Kidney (tissue), 13 donors: ENCODE measurements at regions not wholly inside any gene's neighbourhood (a gene's known extent, or its start where the extent isn't known, plus 50 kb on each side); places are given as distances from the start of the nearest gene placed in this dataset.

Experiments
- DNase-seq, 5 donors: peaks; one replicate each; pipeline ENCODE4 v3.0.0-alpha.2; 2013 to 2020
- FAIRE-seq: peaks from 2 replicates; lab custom pipeline; 2012; peaks lifted over from hg19 to GRCh38; lab: Jason Lieb, UNC
- H3K27ac ChIP-seq, 2 donors: one replicate each; pipeline ENCODE4 v1.7.0; 2013; ENCODE audit warnings: low read depth in 2 of 2, low read length in 2 of 2, inconsistent platforms in 1 of 2
- H3K27me3 ChIP-seq: one replicate; pipeline ENCODE4 v1.7.1; 2013; ENCODE audit warnings: low read length, inconsistent platforms; ENCODE audit not compliant: control insufficient read depth, insufficient read depth
- H3K36me3 ChIP-seq, 3 donors: one replicate each; pipeline versions ENCODE4 v1.7.0 to v1.7.1; 2013; ENCODE audit warnings: low read length in 3 of 3, control low read depth in 1 of 3, inconsistent platforms in 1 of 3; ENCODE audit not compliant: insufficient read depth in 3 of 3, control insufficient read depth in 2 of 3
- H3K4me1 ChIP-seq, 3 donors: one replicate each; pipeline versions ENCODE4 v1.7.0 to v1.7.1; 2013; ENCODE audit warnings: low read length in 3 of 3, inconsistent platforms in 1 of 3, low read depth in 1 of 3; ENCODE audit not compliant: control insufficient read depth in 2 of 3, insufficient read depth in 2 of 3
- H3K4me3 ChIP-seq, 3 donors: one replicate each; pipeline versions ENCODE4 v1.7.0 to v1.8.1; 2013; ENCODE audit warnings: low read length in 3 of 3, control low read depth in 1 of 3, inconsistent platforms in 1 of 3
- H3K9ac ChIP-seq, 3 donors: one replicate each; pipeline versions ENCODE4 v1.7.0 to v1.7.1; 2013; ENCODE audit warnings: low read length in 3 of 3, control low read depth in 1 of 3, inconsistent platforms in 1 of 3
- H3K9me3 ChIP-seq, 3 donors: one replicate each; pipeline versions ENCODE4 v1.7.0 to v1.7.1; 2013; ENCODE audit warnings: low read length in 3 of 3, control low read depth in 1 of 3, inconsistent platforms in 1 of 3; ENCODE audit not compliant: control insufficient read depth in 2 of 3, insufficient read depth in 1 of 3
- CTCF ChIP-seq: IDR thresholded peaks from 3 replicates; pipeline ENCODE4 v1.5.1; 2012; ENCODE audit warnings: mild to moderate bottlenecking, moderate library complexity, borderline replicate concordance; ENCODE audit not compliant: insufficient read depth; ENCODE audit errors: extremely low read depth
- intact Hi-C: fragments of 100-400 bp; cut with DNase I; formaldehyde crosslinking; loops from one replicate; pipeline ENCODE4 v1.11.1; 2022
- donor health status: control.
- donor health status: control.
- donor health status: control.
- donor health status: control.
- donor health status: control.
- donor health status: DM: yes; HTN: yes; CAD: no.
- donor health status: Normal renal cell carcinoma (clear cell type).

- Histone ChIP-seq H3K9me3 (peaks cover 0 to 3% (median 0%) of the 10 kb centered on the region in 3 donors), H3K4me3 (no peak overlapping the region), H3K36me3 (no peaks in the 10 kb centered on the region), H3K27ac (no peak overlapping the region), H3K9ac (no peak overlapping the region), H3K4me1 (no peaks in the 10 kb centered on the region), H3K27me3 (no peaks in the 10 kb centered on the region)
- intact Hi-C loops: no loop called here
- DNase-seq (no peak), FAIRE-seq (no peak)
- no peak for TF ChIP-seq CTCF
These were observed 436.8 kb upstream of the IRAK1BP1 start for GRCh38 chr6:78430521-78430920.

GRCh38 chr6:78435671-78436070, 431.7 kb upstream of the IRAK1BP1 start:
- no peak for TF ChIP-seq CTCF
- H3K4me3 ChIP-seq: no peak overlapping the region
- H3K9ac ChIP-seq: no peak overlapping the region
- FAIRE-seq (no peak), DNase-seq (no peak)
- no peaks in the 10 kb centered on the region for H3K9me3 ChIP-seq
- no peaks in the 10 kb centered on the region for H3K36me3 ChIP-seq
- no peak overlapping the region for H3K27ac ChIP-seq
- H3K27me3 ChIP-seq: no peaks in the 10 kb centered on the region
- H3K4me1 ChIP-seq: no peaks in the 10 kb centered on the region
- intact Hi-C loops: no loop called here

GRCh38 chr6:78436335-78436734, 431.0 kb upstream of the IRAK1BP1 start:
- H3K36me3 ChIP-seq: no peaks in the 10 kb centered on the region
- intact Hi-C loops: no loop called here
- H3K27ac ChIP-seq: no peak overlapping the region
- FAIRE-seq (no peak), DNase-seq (peak in 1 of 5 donors; percentile 0)
- no peak for TF ChIP-seq CTCF
- no peak overlapping the region for H3K9ac ChIP-seq
- H3K27me3 ChIP-seq: no peaks in the 10 kb centered on the region
- H3K9me3 ChIP-seq: no peaks in the 10 kb centered on the region
- H3K4me1 ChIP-seq: no peaks in the 10 kb centered on the region
- no peak overlapping the region for H3K4me3 ChIP-seq

GRCh38 chr6:78438135-78438534, 429.2 kb upstream of the IRAK1BP1 start:
- DNase-seq (no peak), FAIRE-seq (no peak)
- Histone ChIP-seq H3K27me3 (no peaks in the 10 kb centered on the region), H3K27ac (no peak overlapping the region), H3K36me3 (no peaks in the 10 kb centered on the region), H3K9ac (no peak overlapping the region), H3K4me3 (no peak overlapping the region), H3K4me1 (no peaks in the 10 kb centered on the region), H3K9me3 (no peaks in the 10 kb centered on the region)
- no peak for TF ChIP-seq CTCF
- intact Hi-C loops: no loop called here
